Fibroblast of skin of abdomen (primary cell): ENCODE measurements at regions not wholly inside any gene's neighbourhood (a gene's known extent, or its start where the extent isn't known, plus 50 kb on each side); places are given as distances from the start of the nearest gene placed in this dataset.
"Not testable (repeated sequence)": the region's sequence is repeated elsewhere in the genome, so short reads cannot be mapped to it uniquely, and the experiment has no call there.

Experiments used
- DNase-seq: peaks from one replicate; pipeline ENCODE4 v3.0.0-alpha.2; 2013

GRCh38 chr2:180694445-180695421 lies 285.7 kb upstream of the UBE2E3 start:
- peak; percentile 45 for DNase-seq

GRCh38 chr2:180692322-180692721 lies 288.1 kb upstream of the UBE2E3 start:
- DNase-seq, result no peak

GRCh38 chr2:180691855-180692223 lies 288.6 kb upstream of the UBE2E3 start:
- DNase-seq, result not testable (repeated sequence)

GRCh38 chr2:180691186-180691854 lies 289.1 kb upstream of the UBE2E3 start:
- DNase-seq, result not testable (repeated sequence)

- peak; percentile 44 for DNase-seq
Measured at GRCh38 chr2:180690611-180691010, 289.8 kb upstream of the UBE2E3 start.

GRCh38 chr2:180682871-180683270 lies 297.5 kb upstream of the UBE2E3 start:
- no peak for DNase-seq

GRCh38 chr2:180679693-180680092 lies 300.7 kb upstream of the UBE2E3 start:
- no peak for DNase-seq

- no peak for DNase-seq
Measured at GRCh38 chr2:180678625-180678972, 301.8 kb upstream of the UBE2E3 start.

- DNase-seq, result no peak
Measured at GRCh38 chr2:180677930-180678624, 302.3 kb upstream of the UBE2E3 start.

GRCh38 chr2:180677200-180677599 lies 303.2 kb upstream of the UBE2E3 start:
- DNase-seq, result no peak

GRCh38 chr2:180676520-180677025 lies 303.8 kb upstream of the UBE2E3 start:
- DNase-seq, result no peak

GRCh38 chr2:180675170-180675569 lies 305.2 kb upstream of the UBE2E3 start:
- no peak for DNase-seq

- no peak for DNase-seq
Measured at GRCh38 chr2:180672377-180672776, 308.0 kb upstream of the UBE2E3 start.

- DNase-seq, result no peak
Measured at GRCh38 chr2:180670302-180671003, 310.0 kb upstream of the UBE2E3 start.

GRCh38 chr2:180669016-180669415 lies 311.4 kb upstream of the UBE2E3 start:
- no peak for DNase-seq

GRCh38 chr2:180664507-180664906 lies 315.9 kb upstream of the UBE2E3 start:
- no peak for DNase-seq

GRCh38 chr2:180662941-180663471 lies 317.4 kb upstream of the UBE2E3 start:
- peak; percentile 73 for DNase-seq

GRCh38 chr2:180662521-180662920 lies 317.9 kb upstream of the UBE2E3 start:
- peak; percentile 14 for DNase-seq

GRCh38 chr2:180661686-180662030 lies 318.7 kb upstream of the UBE2E3 start:
- no peak for DNase-seq

GRCh38 chr2:180660881-180661685 lies 319.3 kb upstream of the UBE2E3 start:
- DNase-seq, result no peak

GRCh38 chr2:180660207-180660606 lies 320.2 kb upstream of the UBE2E3 start:
- no peak for DNase-seq
